Upper lobe of right lung (tissue), 1 donor: ENCODE measurements at regions not wholly inside any gene's neighbourhood (a gene's known extent, or its start where the extent isn't known, plus 50 kb on each side); places are given as distances from the start of the nearest gene placed in this dataset.

Experiments used
- ATAC-seq: fragments of 200-7000 bp; cut with Tn5 transposase; one replicate; pipeline ENCODE4 v1.9.1; 2020; ENCODE audit warnings: mild to moderate bottlenecking, moderate library complexity
- DNase-seq: peaks from one replicate; pipeline ENCODE4 v3.0.0-alpha.2; 2020
- H3K27ac ChIP-seq: fragments of 200-600 bp; one replicate; pipeline ENCODE4 v1.8.0; 2022
- H3K27me3 ChIP-seq: fragments of 200-600 bp; one replicate; pipeline ENCODE4 v1.8.0; 2022; ENCODE audit warnings: mild to moderate bottlenecking
- H3K36me3 ChIP-seq: fragments of 200-600 bp; one replicate; pipeline ENCODE4 v1.8.0; 2022
- H3K4me1 ChIP-seq: fragments of 200-600 bp; one replicate; pipeline ENCODE4 v1.8.0; 2022
- H3K4me3 ChIP-seq: fragments of 200-600 bp; one replicate; pipeline ENCODE4 v1.8.0; 2022; ENCODE audit warnings: mild to moderate bottlenecking
- H3K9me3 ChIP-seq: fragments of 200-600 bp; one replicate; pipeline ENCODE4 v1.8.0; 2022
- CTCF ChIP-seq: fragments of 200-600 bp; IDR thresholded peaks from one replicate; pipeline ENCODE4 v1.8.0; 2022; ENCODE audit warnings: antibody characterized with exemption
- intact Hi-C: fragments of 100-400 bp; cut with DNase I; formaldehyde crosslinking; loops from one replicate; pipeline ENCODE4 v1.11.0; 2022
- donor health status: DM: no; HTN: yes; CAD: no; lungs with severe emphysema.

- DNase-seq (no peak), ATAC-seq (peak; percentile 74)
- no peaks in the 10 kb centered on the region for H3K4me1 ChIP-seq
- TF ChIP-seq CTCF = no peak
- H3K4me3 ChIP-seq = no peak overlapping the region
- no peaks in the 10 kb centered on the region for H3K36me3 ChIP-seq
- H3K27ac ChIP-seq = no peak overlapping the region
- H3K27me3 ChIP-seq = no peaks in the 10 kb centered on the region
- intact Hi-C loops = no loop called here
- no peaks in the 10 kb centered on the region for H3K9me3 ChIP-seq
Observed at GRCh38 chr9:4371108-4371507, 71.2 kb upstream of the GLIS3 start.

- H3K27me3 ChIP-seq = no peaks in the 10 kb centered on the region
- H3K27ac ChIP-seq = no peak overlapping the region
- H3K4me1 ChIP-seq = no peaks in the 10 kb centered on the region
- no peak for TF ChIP-seq CTCF
- no peak overlapping the region for H3K4me3 ChIP-seq
- H3K36me3 ChIP-seq = no peaks in the 10 kb centered on the region
- ATAC-seq = no peak
- intact Hi-C loops = no loop called here
- H3K9me3 ChIP-seq = no peaks in the 10 kb centered on the region
- no peak for DNase-seq
Observed at GRCh38 chr9:4370501-4370900, 70.6 kb upstream of the GLIS3 start.

- no peaks in the 10 kb centered on the region for H3K27me3 ChIP-seq
- ATAC-seq (peak; percentile 82), DNase-seq (no peak)
- H3K9me3 ChIP-seq = no peaks in the 10 kb centered on the region
- no peaks in the 10 kb centered on the region for H3K4me1 ChIP-seq
- no peak overlapping the region for H3K4me3 ChIP-seq
- intact Hi-C loops = no loop called here
- peak; percentile 69 for TF ChIP-seq CTCF
- H3K36me3 ChIP-seq = no peaks in the 10 kb centered on the region
- no peak overlapping the region for H3K27ac ChIP-seq
Observed at GRCh38 chr9:4366591-4367330, 66.9 kb upstream of the GLIS3 start.

GRCh38 chr9:4365055-4365454 is 65.2 kb upstream of the GLIS3 start:
- H3K36me3 ChIP-seq = no peaks in the 10 kb centered on the region
- H3K4me1 ChIP-seq = no peaks in the 10 kb centered on the region
- ATAC-seq (no peak), DNase-seq (no peak)
- no peak for TF ChIP-seq CTCF
- no peak overlapping the region for H3K27ac ChIP-seq
- H3K9me3 ChIP-seq = no peaks in the 10 kb centered on the region
- H3K4me3 ChIP-seq = no peak overlapping the region
- H3K27me3 ChIP-seq = no peaks in the 10 kb centered on the region
- intact Hi-C loops = no loop called here

- Histone ChIP-seq H3K36me3 (no peaks in the 10 kb centered on the region), H3K27ac (no peak overlapping the region), H3K4me3 (no peak overlapping the region), H3K9me3 (no peaks in the 10 kb centered on the region), H3K4me1 (no peaks in the 10 kb centered on the region), H3K27me3 (no peaks in the 10 kb centered on the region)
- ATAC-seq = no peak
- intact Hi-C loops = no loop called here
- DNase-seq = no peak
- no peak for TF ChIP-seq CTCF
Observed at GRCh38 chr9:4362281-4362680, 62.4 kb upstream of the GLIS3 start.

GRCh38 chr9:4359016-4359415 is 59.1 kb upstream of the GLIS3 start:
- H3K9me3 ChIP-seq = no peaks in the 10 kb centered on the region
- TF ChIP-seq CTCF = no peak
- DNase-seq = no peak
- ATAC-seq = no peak
- no peak overlapping the region for H3K4me3 ChIP-seq
- H3K4me1 ChIP-seq = no peaks in the 10 kb centered on the region
- no peaks in the 10 kb centered on the region for H3K27me3 ChIP-seq
- intact Hi-C loops = no loop called here
- no peaks in the 10 kb centered on the region for H3K36me3 ChIP-seq
- H3K27ac ChIP-seq = no peak overlapping the region
